ENCODE measurements at regions not wholly inside any gene's neighbourhood (a gene's known extent, or its start where the extent isn't known, plus 50 kb on each side); places are given as distances from the start of the nearest gene placed in this dataset.

GRCh38 chr1:201769966-201770365 is 59.0 kb upstream of the IPO9 start:
- TF ChIP-seq, protein P1, sequence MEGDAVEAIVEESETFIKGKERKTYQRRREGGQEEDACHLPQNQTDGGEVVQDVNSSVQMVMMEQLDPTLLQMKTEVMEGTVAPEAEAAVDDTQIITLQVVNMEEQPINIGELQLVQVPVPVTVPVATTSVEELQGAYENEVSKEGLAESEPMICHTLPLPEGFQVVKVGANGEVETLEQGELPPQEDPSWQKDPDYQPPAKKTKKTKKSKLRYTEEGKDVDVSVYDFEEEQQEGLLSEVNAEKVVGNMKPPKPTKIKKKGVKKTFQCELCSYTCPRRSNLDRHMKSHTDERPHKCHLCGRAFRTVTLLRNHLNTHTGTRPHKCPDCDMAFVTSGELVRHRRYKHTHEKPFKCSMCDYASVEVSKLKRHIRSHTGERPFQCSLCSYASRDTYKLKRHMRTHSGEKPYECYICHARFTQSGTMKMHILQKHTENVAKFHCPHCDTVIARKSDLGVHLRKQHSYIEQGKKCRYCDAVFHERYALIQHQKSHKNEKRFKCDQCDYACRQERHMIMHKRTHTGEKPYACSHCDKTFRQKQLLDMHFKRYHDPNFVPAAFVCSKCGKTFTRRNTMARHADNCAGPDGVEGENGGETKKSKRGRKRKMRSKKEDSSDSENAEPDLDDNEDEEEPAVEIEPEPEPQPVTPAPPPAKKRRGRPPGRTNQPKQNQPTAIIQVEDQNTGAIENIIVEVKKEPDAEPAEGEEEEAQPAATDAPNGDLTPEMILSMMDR (IDR thresholded peaks at IDR 0.05): no peak
- TF ChIP-seq ZFX (IDR thresholded peaks at IDR 0.05; ENCODE audit: borderline replicate concordance): no peak

Data from 22Rv1 (cell line).